DND-41 (cell line): ENCODE measurements at regions not wholly inside any gene's neighbourhood (a gene's known extent, or its start where the extent isn't known, plus 50 kb on each side); places are given as distances from the start of the nearest gene placed in this dataset.

Experiments
- ATAC-seq: fragments of 200-7000 bp; cut with Tn5 transposase; 3 replicates; pipeline ENCODE4 v1.9.1; 2021; ENCODE audit warnings: low read depth; ENCODE audit not compliant: insufficient read depth
- DNase-seq: peaks from one replicate; pipeline ENCODE4 v3.0.0-alpha.2; 2020
- H2AFZ ChIP-seq: 2 replicates; pipeline ENCODE4 v1.6.0; 2012; ENCODE audit warnings: low read depth, low read length
- H3K27ac ChIP-seq: 2 replicates; pipeline ENCODE4 v1.5.1; 2012; ENCODE audit warnings: low read length, inconsistent platforms
- H3K27me3 ChIP-seq: fragments of 200-600 bp; sonication (generic); 2 replicates; pipeline ENCODE4 v1.6.0; 2012; ENCODE audit warnings: low read length, mild to moderate bottlenecking, inconsistent platforms; ENCODE audit not compliant: insufficient read depth, poor library complexity
- H3K36me3 ChIP-seq: 2 replicates; pipeline ENCODE4 v1.5.1; 2012; ENCODE audit warnings: low read length, inconsistent platforms; ENCODE audit not compliant: insufficient read depth
- H3K4me1 ChIP-seq: 2 replicates; pipeline ENCODE4 v1.5.1; 2012; ENCODE audit warnings: mild to moderate bottlenecking, low read length; ENCODE audit not compliant: insufficient read depth
- H3K4me2 ChIP-seq: 2 replicates; pipeline ENCODE4 v1.6.0; 2012; ENCODE audit warnings: mild to moderate bottlenecking, moderate library complexity, low read length, inconsistent platforms; ENCODE audit not compliant: insufficient read depth
- H3K4me3 ChIP-seq, 2 experiments: fragments of 200-600 bp in 1 of 2; shearing (Covaris generic) in 1 of 2; 2 replicates each; pipeline ENCODE4 v1.5.1; 2012 to 2016; ENCODE audit warnings: inconsistent platforms in 2 of 2, low read length in 2 of 2, mild to moderate bottlenecking in 2 of 2, low read depth in 1 of 2, moderate library complexity in 1 of 2
- H3K79me2 ChIP-seq: 2 replicates; pipeline ENCODE4 v1.6.0; 2012; ENCODE audit warnings: low read length, inconsistent platforms; ENCODE audit not compliant: insufficient read depth
- H3K9ac ChIP-seq: 2 replicates; pipeline ENCODE4 v1.6.0; 2012; ENCODE audit warnings: low read depth, mild to moderate bottlenecking, inconsistent platforms, low read length, moderate library complexity
- H3K9me3 ChIP-seq: 2 replicates; pipeline ENCODE4 v1.5.1; 2012; ENCODE audit warnings: low read length, moderate library complexity, mild to moderate bottlenecking, inconsistent platforms; ENCODE audit not compliant: insufficient read depth, severe bottlenecking
- H4K20me1 ChIP-seq: 2 replicates; pipeline ENCODE4 v1.6.0; 2012; ENCODE audit warnings: low read length; ENCODE audit not compliant: insufficient read depth
- CTCF ChIP-seq: IDR thresholded peaks from 2 replicates; pipeline ENCODE4 v1.5.1; 2012; ENCODE audit warnings: borderline replicate concordance, low read length, moderate library complexity, mild to moderate bottlenecking; ENCODE audit not compliant: poor library complexity, severe bottlenecking; ENCODE audit errors: extremely low read depth
- EZH2 ChIP-seq: IDR thresholded peaks from 3 replicates; pipeline ENCODE4 v1.6.1; 2012; ENCODE audit warnings: borderline replicate concordance, low read depth, mild to moderate bottlenecking, moderate library complexity, low read length, inconsistent platforms; ENCODE audit not compliant: severe bottlenecking

GRCh38 chr10:7045891-7046599 is 364.8 kb downstream of the SFMBT2 start:
- no peak for TF ChIP-seq CTCF
- no peak for TF ChIP-seq EZH2
- DNase-seq (peak; percentile 39), ATAC-seq (peak; percentile 94)
- Histone ChIP-seq H2AFZ (no peak overlapping the region), H3K27ac (peak overlapping the region; percentile 16; the same call in 1 of the 2 replicates), H3K4me1 (peaks cover 16% of the 10 kb centered on the region), H3K36me3 (no peaks in the 10 kb centered on the region), H3K9ac (no peak overlapping the region), H3K4me2 (no peak overlapping the region), H3K79me2 (no peaks in the 10 kb centered on the region), H3K27me3 (no peaks in the 10 kb centered on the region), H4K20me1 (no peaks in the 10 kb centered on the region), H3K4me3 (no peak overlapping the region), H3K9me3 (peaks cover 10% of the 10 kb centered on the region)

GRCh38 chr10:7043055-7043653 is 367.7 kb downstream of the SFMBT2 start:
- no peaks in the 10 kb centered on the region for H4K20me1 ChIP-seq
- no peaks in the 10 kb centered on the region for H3K9me3 ChIP-seq
- H2AFZ ChIP-seq: no peak overlapping the region
- no peaks in the 10 kb centered on the region for H3K36me3 ChIP-seq
- H3K27ac ChIP-seq: no peak overlapping the region
- no peak for TF ChIP-seq CTCF
- no peak for TF ChIP-seq EZH2
- H3K4me3 ChIP-seq: no peak overlapping the region
- no peaks in the 10 kb centered on the region for H3K79me2 ChIP-seq
- H3K9ac ChIP-seq: no peak overlapping the region
- no peak for ATAC-seq
- no peak overlapping the region for H3K4me2 ChIP-seq
- peaks cover 16% of the 10 kb centered on the region for H3K4me1 ChIP-seq
- H3K27me3 ChIP-seq: no peaks in the 10 kb centered on the region
- no peak for DNase-seq

GRCh38 chr10:7042419-7043054 is 368.3 kb downstream of the SFMBT2 start:
- no peaks in the 10 kb centered on the region for H3K36me3 ChIP-seq
- H3K9me3 ChIP-seq: no peaks in the 10 kb centered on the region
- H3K4me3 ChIP-seq: no peak overlapping the region
- no peaks in the 10 kb centered on the region for H3K79me2 ChIP-seq
- H2AFZ ChIP-seq: no peak overlapping the region
- H3K27ac ChIP-seq: no peak overlapping the region
- H3K4me1 ChIP-seq: peaks cover 16% of the 10 kb centered on the region
- no peak overlapping the region for H3K4me2 ChIP-seq
- no peak overlapping the region for H3K9ac ChIP-seq
- TF ChIP-seq CTCF: no peak
- TF ChIP-seq EZH2: no peak
- H3K27me3 ChIP-seq: no peaks in the 10 kb centered on the region
- DNase-seq: no peak
- no peak for ATAC-seq
- no peaks in the 10 kb centered on the region for H4K20me1 ChIP-seq
